SW480 (cell line): ENCODE measurements at regions not wholly inside any gene's neighbourhood (a gene's known extent, or its start where the extent isn't known, plus 50 kb on each side); places are given as distances from the start of the nearest gene placed in this dataset.
"Not testable (repeated sequence)": the region's sequence is repeated elsewhere in the genome, so short reads cannot be mapped to it uniquely, and the experiment has no call there.

Experiments used
- DNase-seq: peaks from one replicate; pipeline ENCODE4 v3.0.0-alpha.2; 2016; ENCODE audit warnings: low spot score

- not testable (repeated sequence) for DNase-seq
These were observed 266.1 kb upstream of the STXBP6 start for GRCh38 chr14:25316007-25316406.

- DNase-seq = no peak
These were observed 258.3 kb upstream of the STXBP6 start for GRCh38 chr14:25308244-25308643.

GRCh38 chr14:25303934-25304333 lies 254.0 kb upstream of the STXBP6 start:
- no peak for DNase-seq

- no peak for DNase-seq
These were observed 248.3 kb upstream of the STXBP6 start for GRCh38 chr14:25298238-25298637.

GRCh38 chr14:25290154-25290553 lies 240.2 kb upstream of the STXBP6 start:
- DNase-seq = not testable (repeated sequence)

- no peak for DNase-seq
These were observed 224.6 kb upstream of the STXBP6 start for GRCh38 chr14:25274529-25274928.

- no peak for DNase-seq
These were observed 217.2 kb upstream of the STXBP6 start for GRCh38 chr14:25267186-25267585.

GRCh38 chr14:25259470-25259869 lies 209.5 kb upstream of the STXBP6 start:
- DNase-seq = peak; percentile 7

- DNase-seq = no peak
These were observed 202.8 kb upstream of the STXBP6 start for GRCh38 chr14:25252793-25253192.

GRCh38 chr14:25250516-25250915 lies 200.6 kb upstream of the STXBP6 start:
- DNase-seq = no peak

- no peak for DNase-seq
These were observed 197.7 kb upstream of the STXBP6 start for GRCh38 chr14:25247609-25248008.

GRCh38 chr14:25246751-25247150 lies 196.8 kb upstream of the STXBP6 start:
- DNase-seq = no peak

- no peak for DNase-seq
These were observed 189.2 kb upstream of the STXBP6 start for GRCh38 chr14:25239170-25239569.

GRCh38 chr14:25237845-25238244 lies 187.9 kb upstream of the STXBP6 start:
- DNase-seq = peak; percentile 29

GRCh38 chr14:25233613-25234012 lies 183.7 kb upstream of the STXBP6 start:
- no peak for DNase-seq

GRCh38 chr14:25231004-25231403 lies 181.1 kb upstream of the STXBP6 start:
- DNase-seq = no peak

GRCh38 chr14:25226214-25226613 lies 176.3 kb upstream of the STXBP6 start:
- DNase-seq = no peak

GRCh38 chr14:25222256-25222655 lies 172.3 kb upstream of the STXBP6 start:
- no peak for DNase-seq

- DNase-seq = no peak
These were observed 170.6 kb upstream of the STXBP6 start for GRCh38 chr14:25220514-25220913.

GRCh38 chr14:25215607-25216006 lies 165.7 kb upstream of the STXBP6 start:
- DNase-seq = no peak

GRCh38 chr14:25197885-25198284 lies 147.9 kb upstream of the STXBP6 start:
- DNase-seq = no peak

GRCh38 chr14:25180221-25180620 lies 130.3 kb upstream of the STXBP6 start:
- DNase-seq = no peak

GRCh38 chr14:25178255-25178654 lies 128.3 kb upstream of the STXBP6 start:
- no peak for DNase-seq

- peak; percentile 75 for DNase-seq
These were observed 101.2 kb upstream of the STXBP6 start for GRCh38 chr14:25150934-25151790.
